Hepatocyte (in vitro differentiated cells): ENCODE measurements at regions not wholly inside any gene's neighbourhood (a gene's known extent, or its start where the extent isn't known, plus 50 kb on each side); places are given as distances from the start of the nearest gene placed in this dataset.

ENCODE experiments used
- EZH2 ChIP-seq: fragments of 200-600 bp; sonication (generic); IDR thresholded peaks from 2 replicates; pipeline ENCODE4 v1.6.1; 2016; ENCODE audit warnings: antibody characterized with exemption, mild to moderate bottlenecking, borderline replicate concordance
- EZH2phosphoT487 ChIP-seq: fragments of 200-600 bp; sonication (generic); IDR thresholded peaks from one replicate; pipeline ENCODE4 v1.6.1; 2018; ENCODE audit warnings: antibody characterized with exemption, mild to moderate bottlenecking, low read depth, moderate library complexity; ENCODE audit not compliant: unreplicated experiment, severe bottlenecking
- TF ChIP-seq, protein P1 (sequence below): fragments of 200-600 bp; sonication (generic); IDR thresholded peaks from 2 replicates; pipeline ENCODE4 v1.5.1; 2016; ENCODE audit warnings: antibody characterized with exemption, mild to moderate bottlenecking; ENCODE audit not compliant: poor library complexity

DNA sequence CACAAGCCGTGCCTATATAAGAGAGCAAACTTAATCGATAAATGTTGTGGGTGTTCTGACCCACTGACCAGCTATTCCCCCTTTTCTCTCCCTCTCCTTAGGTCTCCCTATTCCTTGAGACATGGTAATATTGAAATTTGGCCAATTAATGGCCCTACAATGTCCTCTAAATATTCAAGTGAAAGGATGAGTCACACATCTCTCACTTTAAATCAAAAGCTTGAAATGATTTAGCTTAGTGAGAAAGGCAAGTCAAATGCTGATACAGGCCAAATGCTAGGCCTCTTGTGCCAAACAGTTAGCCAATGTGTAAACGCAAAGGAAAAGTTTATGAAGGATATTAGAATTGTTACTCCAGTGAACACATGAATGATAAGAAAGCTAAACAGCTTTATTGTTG is 102.2 kb upstream of the CPNE8 start:
- TF ChIP-seq, protein P1, sequence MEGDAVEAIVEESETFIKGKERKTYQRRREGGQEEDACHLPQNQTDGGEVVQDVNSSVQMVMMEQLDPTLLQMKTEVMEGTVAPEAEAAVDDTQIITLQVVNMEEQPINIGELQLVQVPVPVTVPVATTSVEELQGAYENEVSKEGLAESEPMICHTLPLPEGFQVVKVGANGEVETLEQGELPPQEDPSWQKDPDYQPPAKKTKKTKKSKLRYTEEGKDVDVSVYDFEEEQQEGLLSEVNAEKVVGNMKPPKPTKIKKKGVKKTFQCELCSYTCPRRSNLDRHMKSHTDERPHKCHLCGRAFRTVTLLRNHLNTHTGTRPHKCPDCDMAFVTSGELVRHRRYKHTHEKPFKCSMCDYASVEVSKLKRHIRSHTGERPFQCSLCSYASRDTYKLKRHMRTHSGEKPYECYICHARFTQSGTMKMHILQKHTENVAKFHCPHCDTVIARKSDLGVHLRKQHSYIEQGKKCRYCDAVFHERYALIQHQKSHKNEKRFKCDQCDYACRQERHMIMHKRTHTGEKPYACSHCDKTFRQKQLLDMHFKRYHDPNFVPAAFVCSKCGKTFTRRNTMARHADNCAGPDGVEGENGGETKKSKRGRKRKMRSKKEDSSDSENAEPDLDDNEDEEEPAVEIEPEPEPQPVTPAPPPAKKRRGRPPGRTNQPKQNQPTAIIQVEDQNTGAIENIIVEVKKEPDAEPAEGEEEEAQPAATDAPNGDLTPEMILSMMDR: no peak
- TF ChIP-seq EZH2 (no peak), EZH2phosphoT487 (no peak)
